Smooth muscle cell (in vitro differentiated cells): ENCODE measurements at regions not wholly inside any gene's neighbourhood (a gene's known extent, or its start where the extent isn't known, plus 50 kb on each side); places are given as distances from the start of the nearest gene placed in this dataset.

Experiments used
- DNase-seq: peaks from one replicate; lab custom pipeline; 2025; ENCODE audit not compliant: unreplicated experiment; lab: John Stamatoyannopoulos, UW
- H2AFZ ChIP-seq: fragments of 200-600 bp; sonication (generic); 2 replicates; pipeline ENCODE4 v1.6.0; 2016; ENCODE audit warnings: antibody characterized with exemption, low read depth, mild to moderate bottlenecking
- H3F3A ChIP-seq: fragments of 200-600 bp; sonication (generic); 2 replicates; pipeline ENCODE4 v1.6.0; 2017; ENCODE audit warnings: antibody characterized with exemption, low read depth
- H3K27ac ChIP-seq: fragments of 200-600 bp; sonication (generic); 2 replicates; pipeline ENCODE4 v1.5.1; 2016; ENCODE audit warnings: low read depth, mild to moderate bottlenecking
- H3K27me3 ChIP-seq: fragments of 200-600 bp; sonication (generic); 2 replicates; pipeline ENCODE4 v1.6.1; 2016; ENCODE audit warnings: low read depth, mild to moderate bottlenecking
- H3K36me3 ChIP-seq: fragments of 200-600 bp; sonication (generic); 2 replicates; pipeline ENCODE4 v1.5.1; 2016; ENCODE audit warnings: low read depth
- H3K4me1 ChIP-seq: fragments of 200-600 bp; sonication (generic); 2 replicates; pipeline ENCODE4 v1.5.1; 2016; ENCODE audit warnings: low read depth
- H3K4me2 ChIP-seq: fragments of 200-600 bp; sonication (generic); 2 replicates; pipeline ENCODE4 v1.6.0; 2016; ENCODE audit warnings: mild to moderate bottlenecking
- H3K4me3 ChIP-seq: fragments of 200-600 bp; sonication (generic); 2 replicates; pipeline ENCODE4 v1.5.1; 2016; ENCODE audit warnings: mild to moderate bottlenecking
- H3K79me2 ChIP-seq: fragments of 200-600 bp; sonication (generic); 2 replicates; pipeline ENCODE4 v1.6.0; 2016; ENCODE audit warnings: low read depth, mild to moderate bottlenecking
- H3K9ac ChIP-seq: fragments of 200-600 bp; sonication (generic); 2 replicates; pipeline ENCODE4 v1.6.0; 2016; ENCODE audit warnings: low read depth
- H3K9me3 ChIP-seq: fragments of 200-600 bp; sonication (generic); replicated peaks from 2 replicates; pipeline ENCODE4 v1.5.1; 2016; ENCODE audit warnings: low read depth
- H4K20me1 ChIP-seq: fragments of 200-600 bp; sonication (generic); 2 replicates; pipeline ENCODE4 v1.6.0; 2016; ENCODE audit warnings: low read depth
- WGBS: methylation state at CpG from one replicate; pipeline ENCODE4 v1.1.7; 2016; ENCODE audit warnings: low lambda C conversion rate; 5-methylcytosine and 5-hydroxymethylcytosine counted together
- TF ChIP-seq, protein P1 (sequence below): fragments of 200-600 bp; sonication (generic); IDR thresholded peaks from 2 replicates; pipeline ENCODE4 v1.5.1; 2017; ENCODE audit warnings: borderline replicate concordance, mild to moderate bottlenecking, antibody characterized with exemption; ENCODE audit not compliant: insufficient read depth, poor library complexity, severe bottlenecking

DNA sequence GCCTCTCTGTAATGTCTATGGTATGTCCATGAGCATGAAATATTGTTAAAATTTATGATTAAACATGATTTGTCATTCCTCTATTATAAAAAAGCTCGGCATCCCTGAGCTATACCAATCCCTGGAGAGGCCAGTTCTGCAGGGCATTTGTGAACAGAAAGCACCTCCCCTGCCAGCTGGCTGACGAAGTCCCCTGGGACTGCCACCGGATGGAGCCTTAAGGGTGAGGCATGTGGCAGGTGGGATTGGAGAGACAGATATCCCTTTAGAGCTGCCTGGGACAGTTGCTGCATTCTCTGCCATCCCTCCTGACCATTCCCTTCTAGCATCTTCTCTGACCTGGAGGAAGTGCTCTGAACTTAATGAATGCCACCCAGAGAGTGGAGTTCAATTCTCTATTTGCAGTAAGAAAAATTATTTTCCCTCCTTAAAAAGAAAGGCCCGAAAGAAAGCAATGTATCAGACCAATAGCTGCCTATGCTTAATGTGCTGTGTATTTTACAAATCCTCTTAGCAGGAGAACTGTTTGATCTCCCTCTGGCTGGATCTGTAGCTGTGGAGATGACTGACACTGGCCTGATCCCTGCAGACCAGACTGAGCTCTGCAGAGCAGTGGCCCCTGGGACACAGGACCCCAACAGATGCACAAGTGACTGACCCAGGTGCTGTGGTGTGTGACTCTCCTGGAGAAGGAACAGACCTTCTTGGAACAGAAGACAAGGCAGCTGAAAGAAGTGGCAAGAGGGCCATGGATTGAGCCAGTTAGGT, 219.0 kb upstream of the NAV2 start:
- no peaks in the 10 kb centered on the region for H3K4me1 ChIP-seq
- H3F3A ChIP-seq: no peaks in the 10 kb centered on the region
- H3K4me2 ChIP-seq: no peak overlapping the region
- DNase-seq: no peak
- H3K9ac ChIP-seq: no peak overlapping the region
- peaks cover 55% of the 10 kb centered on the region for H3K27me3 ChIP-seq
- no peaks in the 10 kb centered on the region for H3K36me3 ChIP-seq
- H3K9me3 ChIP-seq: no peaks in the 10 kb centered on the region
- no peak overlapping the region for H2AFZ ChIP-seq
- 65% methylated on average over 4 of the region's 4 CpGs for WGBS
- TF ChIP-seq, protein P1, sequence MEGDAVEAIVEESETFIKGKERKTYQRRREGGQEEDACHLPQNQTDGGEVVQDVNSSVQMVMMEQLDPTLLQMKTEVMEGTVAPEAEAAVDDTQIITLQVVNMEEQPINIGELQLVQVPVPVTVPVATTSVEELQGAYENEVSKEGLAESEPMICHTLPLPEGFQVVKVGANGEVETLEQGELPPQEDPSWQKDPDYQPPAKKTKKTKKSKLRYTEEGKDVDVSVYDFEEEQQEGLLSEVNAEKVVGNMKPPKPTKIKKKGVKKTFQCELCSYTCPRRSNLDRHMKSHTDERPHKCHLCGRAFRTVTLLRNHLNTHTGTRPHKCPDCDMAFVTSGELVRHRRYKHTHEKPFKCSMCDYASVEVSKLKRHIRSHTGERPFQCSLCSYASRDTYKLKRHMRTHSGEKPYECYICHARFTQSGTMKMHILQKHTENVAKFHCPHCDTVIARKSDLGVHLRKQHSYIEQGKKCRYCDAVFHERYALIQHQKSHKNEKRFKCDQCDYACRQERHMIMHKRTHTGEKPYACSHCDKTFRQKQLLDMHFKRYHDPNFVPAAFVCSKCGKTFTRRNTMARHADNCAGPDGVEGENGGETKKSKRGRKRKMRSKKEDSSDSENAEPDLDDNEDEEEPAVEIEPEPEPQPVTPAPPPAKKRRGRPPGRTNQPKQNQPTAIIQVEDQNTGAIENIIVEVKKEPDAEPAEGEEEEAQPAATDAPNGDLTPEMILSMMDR: no peak
- no peak overlapping the region for H3K4me3 ChIP-seq
- no peak overlapping the region for H3K27ac ChIP-seq
- no peaks in the 10 kb centered on the region for H4K20me1 ChIP-seq
- no peaks in the 10 kb centered on the region for H3K79me2 ChIP-seq

DNA sequence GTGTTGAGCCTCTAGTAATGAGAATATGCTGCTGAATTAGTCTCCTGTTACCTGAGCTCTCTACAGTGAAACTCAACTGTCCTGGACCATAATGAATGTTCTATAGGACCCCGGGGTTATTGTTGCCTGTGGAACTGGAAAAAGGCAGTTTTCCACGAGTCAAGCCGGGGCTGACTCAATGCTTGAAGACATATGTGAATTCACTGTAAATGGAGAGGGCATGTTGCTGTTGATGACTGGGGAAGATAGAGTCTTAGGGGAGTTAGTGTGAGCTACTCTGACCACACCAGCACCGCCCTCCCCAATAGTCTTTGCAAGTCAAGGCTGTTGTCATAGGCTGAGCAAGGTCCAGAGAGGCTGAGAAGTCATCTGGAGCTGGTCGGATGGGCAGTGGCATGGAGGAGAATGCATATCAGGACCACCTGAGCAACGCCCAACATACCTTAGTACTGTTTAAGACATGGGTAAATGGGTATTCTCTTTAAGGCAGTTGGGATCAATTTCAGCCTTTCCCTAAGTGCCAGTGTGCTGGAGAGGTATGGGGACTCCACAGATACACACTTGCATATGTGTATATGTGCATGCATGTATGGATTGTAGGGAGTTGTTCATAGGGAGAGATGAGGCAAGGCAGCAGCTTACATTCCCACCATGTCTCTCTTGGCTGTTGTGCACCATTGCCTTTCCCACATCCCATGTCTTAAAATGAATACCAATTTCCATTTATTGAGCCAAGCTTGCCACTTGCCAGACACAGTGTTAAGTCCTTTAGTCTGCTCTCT, 230.1 kb upstream of the NAV2 start:
- Histone ChIP-seq H3K36me3 (no peaks in the 10 kb centered on the region), H3F3A (no peaks in the 10 kb centered on the region), H3K27me3 (peaks cover 39% of the 10 kb centered on the region), H2AFZ (no peak overlapping the region), H3K79me2 (no peaks in the 10 kb centered on the region), H3K27ac (no peak overlapping the region), H3K9ac (no peak overlapping the region), H3K4me1 (no peaks in the 10 kb centered on the region), H3K9me3 (no peaks in the 10 kb centered on the region), H3K4me2 (no peak overlapping the region), H4K20me1 (no peaks in the 10 kb centered on the region), H3K4me3 (no peak overlapping the region)
- 87% methylated on average over 6 of the region's 6 CpGs for WGBS
- no peak for DNase-seq
- TF ChIP-seq, protein P1: no peak

DNA sequence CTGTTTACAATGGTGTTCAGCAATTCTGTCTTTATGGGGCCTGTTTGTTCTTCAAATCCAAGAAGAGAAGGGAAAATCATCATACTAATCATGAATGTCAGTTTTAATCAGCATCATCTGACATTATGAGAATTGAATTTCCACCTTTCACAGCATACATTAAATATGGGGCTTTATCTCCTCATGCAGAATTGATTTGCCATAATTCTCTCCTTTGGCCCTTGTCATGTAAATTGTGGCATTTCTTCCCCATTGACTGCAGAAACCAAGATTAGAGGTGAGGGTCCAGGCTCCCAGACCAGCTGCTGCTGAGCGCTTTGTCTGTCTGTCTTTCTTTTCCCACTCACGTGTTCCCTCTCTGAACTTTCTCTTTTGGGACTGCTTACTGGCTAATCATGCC, 232.1 kb upstream of the NAV2 start:
- Histone ChIP-seq H3F3A (no peaks in the 10 kb centered on the region), H3K79me2 (no peaks in the 10 kb centered on the region), H3K9me3 (no peaks in the 10 kb centered on the region), H2AFZ (no peak overlapping the region), H4K20me1 (no peaks in the 10 kb centered on the region), H3K4me3 (no peak overlapping the region), H3K36me3 (no peaks in the 10 kb centered on the region), H3K27me3 (peaks cover 39% of the 10 kb centered on the region), H3K27ac (no peak overlapping the region), H3K4me2 (no peak overlapping the region), H3K4me1 (peaks cover 2% of the 10 kb centered on the region), H3K9ac (no peak overlapping the region)
- WGBS: 83% methylated on average over 2 of the region's 2 CpGs
- TF ChIP-seq, protein P1: no peak
- no peak for DNase-seq

DNA sequence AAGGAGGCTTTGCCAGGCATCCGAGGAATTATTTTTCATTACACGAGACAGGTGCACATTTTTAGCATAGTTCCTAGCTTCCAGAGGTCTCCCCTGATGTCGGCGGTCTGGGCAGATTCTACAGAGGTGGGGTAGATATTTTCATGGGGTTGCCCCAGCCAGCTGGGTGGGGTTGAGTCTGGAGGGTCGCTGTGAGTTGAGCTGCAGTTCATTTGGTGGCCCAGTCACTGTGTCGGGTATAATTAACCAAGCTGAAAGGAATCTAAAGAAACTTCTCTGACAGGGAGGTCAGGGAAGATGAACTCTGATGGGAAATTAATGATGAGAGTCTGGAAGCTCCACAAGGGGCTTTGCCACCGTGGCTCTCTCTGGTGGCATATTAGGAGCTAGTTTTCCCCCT, 233.7 kb upstream of the NAV2 start:
- no peak overlapping the region for H3K27ac ChIP-seq
- peaks cover 39% of the 10 kb centered on the region for H3K27me3 ChIP-seq
- TF ChIP-seq, protein P1: no peak
- WGBS: 84% methylated on average over 7 of the region's 7 CpGs
- no peaks in the 10 kb centered on the region for H3K79me2 ChIP-seq
- H3K9me3 ChIP-seq: no peaks in the 10 kb centered on the region
- H3K9ac ChIP-seq: no peak overlapping the region
- H3K4me2 ChIP-seq: no peak overlapping the region
- H3K4me3 ChIP-seq: no peak overlapping the region
- no peak overlapping the region for H2AFZ ChIP-seq
- H4K20me1 ChIP-seq: no peaks in the 10 kb centered on the region
- peaks cover 4% of the 10 kb centered on the region for H3K4me1 ChIP-seq
- H3F3A ChIP-seq: no peaks in the 10 kb centered on the region
- H3K36me3 ChIP-seq: no peaks in the 10 kb centered on the region
- DNase-seq: no peak
